B cell (primary cell): ENCODE measurements at regions not wholly inside any gene's neighbourhood (a gene's known extent, or its start where the extent isn't known, plus 50 kb on each side); places are given as distances from the start of the nearest gene placed in this dataset.

Experiments used
- CTCF ChIP-seq: fragments of 200-600 bp; IDR thresholded peaks from one replicate; pipeline ENCODE4 v1.8.0; 2022; ENCODE audit warnings: antibody characterized with exemption, mild to moderate bottlenecking
- EZH2 ChIP-seq: IDR thresholded peaks from 2 replicates; pipeline ENCODE4 v1.6.1; 2012; ENCODE audit warnings: borderline replicate concordance, low read depth, mild to moderate bottlenecking, moderate library complexity, low read length; ENCODE audit not compliant: insufficient read depth, poor library complexity, severe bottlenecking

GRCh38 chr3:8238432-8238831, 263.2 kb upstream of the LMCD1 start:
- no peak for TF ChIP-seq CTCF
- TF ChIP-seq EZH2 = no peak
